ENCODE measurements at regions not wholly inside any gene's neighbourhood (a gene's known extent, or its start where the extent isn't known, plus 50 kb on each side); places are given as distances from the start of the nearest gene placed in this dataset.

DNA sequence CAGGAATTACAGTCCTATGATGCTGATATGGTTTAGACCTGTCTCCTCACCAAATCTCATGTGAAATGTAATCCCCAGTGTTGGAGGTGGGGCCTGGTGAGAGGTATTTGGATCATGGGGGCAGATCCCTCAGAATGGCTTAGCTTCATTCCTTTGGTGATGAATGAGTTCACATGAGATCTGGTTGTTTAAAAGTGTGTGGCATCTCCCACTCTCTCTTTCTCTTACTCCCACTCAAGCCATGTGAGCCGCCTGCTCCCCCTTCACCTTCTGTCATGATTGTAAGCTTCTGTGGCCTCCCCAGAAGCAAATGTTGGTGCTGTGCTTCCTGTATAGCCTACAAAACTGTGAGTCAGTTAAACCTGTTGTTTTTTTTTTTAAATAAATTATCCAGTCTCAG, 89.4 kb upstream of the ARHGAP5 start:
- TF ChIP-seq, protein P1, sequence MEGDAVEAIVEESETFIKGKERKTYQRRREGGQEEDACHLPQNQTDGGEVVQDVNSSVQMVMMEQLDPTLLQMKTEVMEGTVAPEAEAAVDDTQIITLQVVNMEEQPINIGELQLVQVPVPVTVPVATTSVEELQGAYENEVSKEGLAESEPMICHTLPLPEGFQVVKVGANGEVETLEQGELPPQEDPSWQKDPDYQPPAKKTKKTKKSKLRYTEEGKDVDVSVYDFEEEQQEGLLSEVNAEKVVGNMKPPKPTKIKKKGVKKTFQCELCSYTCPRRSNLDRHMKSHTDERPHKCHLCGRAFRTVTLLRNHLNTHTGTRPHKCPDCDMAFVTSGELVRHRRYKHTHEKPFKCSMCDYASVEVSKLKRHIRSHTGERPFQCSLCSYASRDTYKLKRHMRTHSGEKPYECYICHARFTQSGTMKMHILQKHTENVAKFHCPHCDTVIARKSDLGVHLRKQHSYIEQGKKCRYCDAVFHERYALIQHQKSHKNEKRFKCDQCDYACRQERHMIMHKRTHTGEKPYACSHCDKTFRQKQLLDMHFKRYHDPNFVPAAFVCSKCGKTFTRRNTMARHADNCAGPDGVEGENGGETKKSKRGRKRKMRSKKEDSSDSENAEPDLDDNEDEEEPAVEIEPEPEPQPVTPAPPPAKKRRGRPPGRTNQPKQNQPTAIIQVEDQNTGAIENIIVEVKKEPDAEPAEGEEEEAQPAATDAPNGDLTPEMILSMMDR (IDR thresholded peaks at IDR 0.05) = no peak
- TF ChIP-seq POLR2AphosphoS5 (IDR thresholded peaks at IDR 0.05) = no peak

All from gastroesophageal sphincter (tissue), 3 donors.